ENCODE measurements at regions not wholly inside any gene's neighbourhood (a gene's known extent, or its start where the extent isn't known, plus 50 kb on each side); places are given as distances from the start of the nearest gene placed in this dataset.

DNA sequence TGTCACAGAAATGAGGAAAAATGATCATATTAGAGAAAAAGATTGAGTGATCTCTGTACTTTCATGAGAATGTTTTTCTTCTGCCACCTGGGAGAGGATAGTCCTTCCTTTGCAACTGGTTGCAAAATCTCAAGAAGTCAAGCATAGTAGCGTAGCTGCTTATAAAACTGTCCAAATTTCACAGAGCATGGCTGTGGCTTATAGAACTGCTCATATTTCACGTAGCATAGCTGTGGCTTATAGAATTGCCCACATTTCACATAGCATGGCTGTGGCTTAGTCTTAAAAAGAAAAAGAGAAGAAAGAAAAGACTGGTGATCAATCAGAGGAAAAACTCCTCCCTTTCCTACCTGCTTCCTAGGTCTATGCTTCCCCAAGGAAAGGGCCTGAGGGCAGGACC is 329.5 kb downstream of the SIPA1L2 start:
- TF ChIP-seq, protein P1, sequence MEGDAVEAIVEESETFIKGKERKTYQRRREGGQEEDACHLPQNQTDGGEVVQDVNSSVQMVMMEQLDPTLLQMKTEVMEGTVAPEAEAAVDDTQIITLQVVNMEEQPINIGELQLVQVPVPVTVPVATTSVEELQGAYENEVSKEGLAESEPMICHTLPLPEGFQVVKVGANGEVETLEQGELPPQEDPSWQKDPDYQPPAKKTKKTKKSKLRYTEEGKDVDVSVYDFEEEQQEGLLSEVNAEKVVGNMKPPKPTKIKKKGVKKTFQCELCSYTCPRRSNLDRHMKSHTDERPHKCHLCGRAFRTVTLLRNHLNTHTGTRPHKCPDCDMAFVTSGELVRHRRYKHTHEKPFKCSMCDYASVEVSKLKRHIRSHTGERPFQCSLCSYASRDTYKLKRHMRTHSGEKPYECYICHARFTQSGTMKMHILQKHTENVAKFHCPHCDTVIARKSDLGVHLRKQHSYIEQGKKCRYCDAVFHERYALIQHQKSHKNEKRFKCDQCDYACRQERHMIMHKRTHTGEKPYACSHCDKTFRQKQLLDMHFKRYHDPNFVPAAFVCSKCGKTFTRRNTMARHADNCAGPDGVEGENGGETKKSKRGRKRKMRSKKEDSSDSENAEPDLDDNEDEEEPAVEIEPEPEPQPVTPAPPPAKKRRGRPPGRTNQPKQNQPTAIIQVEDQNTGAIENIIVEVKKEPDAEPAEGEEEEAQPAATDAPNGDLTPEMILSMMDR (IDR thresholded peaks at IDR 0.05; ENCODE audit: insufficient read depth, low read length), result no peak
- TF ChIP-seq, protein P2, sequence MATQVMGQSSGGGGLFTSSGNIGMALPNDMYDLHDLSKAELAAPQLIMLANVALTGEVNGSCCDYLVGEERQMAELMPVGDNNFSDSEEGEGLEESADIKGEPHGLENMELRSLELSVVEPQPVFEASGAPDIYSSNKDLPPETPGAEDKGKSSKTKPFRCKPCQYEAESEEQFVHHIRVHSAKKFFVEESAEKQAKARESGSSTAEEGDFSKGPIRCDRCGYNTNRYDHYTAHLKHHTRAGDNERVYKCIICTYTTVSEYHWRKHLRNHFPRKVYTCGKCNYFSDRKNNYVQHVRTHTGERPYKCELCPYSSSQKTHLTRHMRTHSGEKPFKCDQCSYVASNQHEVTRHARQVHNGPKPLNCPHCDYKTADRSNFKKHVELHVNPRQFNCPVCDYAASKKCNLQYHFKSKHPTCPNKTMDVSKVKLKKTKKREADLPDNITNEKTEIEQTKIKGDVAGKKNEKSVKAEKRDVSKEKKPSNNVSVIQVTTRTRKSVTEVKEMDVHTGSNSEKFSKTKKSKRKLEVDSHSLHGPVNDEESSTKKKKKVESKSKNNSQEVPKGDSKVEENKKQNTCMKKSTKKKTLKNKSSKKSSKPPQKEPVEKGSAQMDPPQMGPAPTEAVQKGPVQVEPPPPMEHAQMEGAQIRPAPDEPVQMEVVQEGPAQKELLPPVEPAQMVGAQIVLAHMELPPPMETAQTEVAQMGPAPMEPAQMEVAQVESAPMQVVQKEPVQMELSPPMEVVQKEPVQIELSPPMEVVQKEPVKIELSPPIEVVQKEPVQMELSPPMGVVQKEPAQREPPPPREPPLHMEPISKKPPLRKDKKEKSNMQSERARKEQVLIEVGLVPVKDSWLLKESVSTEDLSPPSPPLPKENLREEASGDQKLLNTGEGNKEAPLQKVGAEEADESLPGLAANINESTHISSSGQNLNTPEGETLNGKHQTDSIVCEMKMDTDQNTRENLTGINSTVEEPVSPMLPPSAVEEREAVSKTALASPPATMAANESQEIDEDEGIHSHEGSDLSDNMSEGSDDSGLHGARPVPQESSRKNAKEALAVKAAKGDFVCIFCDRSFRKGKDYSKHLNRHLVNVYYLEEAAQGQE (IDR thresholded peaks at IDR 0.05; ENCODE audit: insufficient replicate concordance, low read depth), result no peak
